Thyroid gland (tissue), 4 donors: ENCODE measurements at regions not wholly inside any gene's neighbourhood (a gene's known extent, or its start where the extent isn't known, plus 50 kb on each side); places are given as distances from the start of the nearest gene placed in this dataset.

Experiments
- DNase-seq, 2 donors: peaks; one replicate each; pipeline ENCODE4 v3.0.0-alpha.2; 2019
- H3K27ac ChIP-seq, 3 donors: fragments of 200-600 bp; sonication (generic); 1 replicate in 2 of 3; 2 replicates in 1 of 3; pipeline ENCODE4 v1.5.1; 2016 to 2019; ENCODE audit warnings: mild to moderate bottlenecking in 1 of 3, moderate library complexity in 1 of 3
- H3K27me3 ChIP-seq: fragments of 200-600 bp; sonication (generic); one replicate; pipeline ENCODE4 v1.5.1; 2019
- H3K36me3 ChIP-seq, 2 donors: fragments of 200-600 bp; sonication (generic); one replicate each; pipeline ENCODE4 v1.5.1; 2016 to 2019
- H3K4me1 ChIP-seq, 2 donors: fragments of 200-600 bp; sonication (generic); one replicate each; pipeline ENCODE4 v1.5.1; 2017 to 2019
- H3K4me3 ChIP-seq, 3 donors: fragments of 200-600 bp; sonication (generic); replicated peaks in 1 of 3; 1 replicate in 2 of 3; 2 replicates in 1 of 3; pipeline ENCODE4 v1.5.1; 2016; ENCODE audit warnings: mild to moderate bottlenecking in 1 of 3
- H3K9me3 ChIP-seq: fragments of 200-600 bp; sonication (generic); one replicate; pipeline ENCODE4 v1.5.1; 2017
- POLR2A ChIP-seq, 2 donors: fragments of 450-650 bp; IDR thresholded peaks; one replicate each; pipeline ENCODE4 v1.6.1; 2017; ENCODE audit warnings: antibody characterized with exemption in 2 of 2, mild to moderate bottlenecking in 2 of 2, moderate library complexity in 1 of 2
- WGBS, 2 donors: methylation state at CpG; one replicate each; pipeline ENCODE4 v1.1.5; 2017; 5-methylcytosine and 5-hydroxymethylcytosine counted together
- intact Hi-C: fragments of 100-400 bp; cut with DNase I; formaldehyde crosslinking; loops from one replicate; pipeline ENCODE4 v1.15.1; 2023
- TF ChIP-seq, protein P1 (sequence below), 6 experiments: fragments of 200-600 bp in 3 of 6; fragments of 450-650 bp in 3 of 6; sonication (generic) in 3 of 6; IDR thresholded peaks; one replicate each; pipeline ENCODE4 v1.5.1; 2016 to 2019; ENCODE audit warnings: antibody characterized with exemption in 6 of 6, mild to moderate bottlenecking in 2 of 6, inconsistent platforms in 1 of 6, moderate library complexity in 1 of 6

- 80 to 89% methylated on average over 3 of the region's 3 CpGs for WGBS, 2 donors
- Histone ChIP-seq H3K9me3 (no peaks in the 10 kb centered on the region), H3K36me3 (no peaks in the 10 kb centered on the region), H3K4me1 (no peaks in the 10 kb centered on the region), H3K27me3 (no peaks in the 10 kb centered on the region), H3K4me3 (no peak overlapping the region), H3K27ac (no peak overlapping the region)
- intact Hi-C loops, result no loop called here
- no peak for DNase-seq
- TF ChIP-seq, protein P1, sequence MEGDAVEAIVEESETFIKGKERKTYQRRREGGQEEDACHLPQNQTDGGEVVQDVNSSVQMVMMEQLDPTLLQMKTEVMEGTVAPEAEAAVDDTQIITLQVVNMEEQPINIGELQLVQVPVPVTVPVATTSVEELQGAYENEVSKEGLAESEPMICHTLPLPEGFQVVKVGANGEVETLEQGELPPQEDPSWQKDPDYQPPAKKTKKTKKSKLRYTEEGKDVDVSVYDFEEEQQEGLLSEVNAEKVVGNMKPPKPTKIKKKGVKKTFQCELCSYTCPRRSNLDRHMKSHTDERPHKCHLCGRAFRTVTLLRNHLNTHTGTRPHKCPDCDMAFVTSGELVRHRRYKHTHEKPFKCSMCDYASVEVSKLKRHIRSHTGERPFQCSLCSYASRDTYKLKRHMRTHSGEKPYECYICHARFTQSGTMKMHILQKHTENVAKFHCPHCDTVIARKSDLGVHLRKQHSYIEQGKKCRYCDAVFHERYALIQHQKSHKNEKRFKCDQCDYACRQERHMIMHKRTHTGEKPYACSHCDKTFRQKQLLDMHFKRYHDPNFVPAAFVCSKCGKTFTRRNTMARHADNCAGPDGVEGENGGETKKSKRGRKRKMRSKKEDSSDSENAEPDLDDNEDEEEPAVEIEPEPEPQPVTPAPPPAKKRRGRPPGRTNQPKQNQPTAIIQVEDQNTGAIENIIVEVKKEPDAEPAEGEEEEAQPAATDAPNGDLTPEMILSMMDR (IDR thresholded peaks at IDR 0.05), result no peak
These were observed 156.9 kb downstream of the SLIT2 start for GRCh38 chr4:20408611-20409010.

DNA sequence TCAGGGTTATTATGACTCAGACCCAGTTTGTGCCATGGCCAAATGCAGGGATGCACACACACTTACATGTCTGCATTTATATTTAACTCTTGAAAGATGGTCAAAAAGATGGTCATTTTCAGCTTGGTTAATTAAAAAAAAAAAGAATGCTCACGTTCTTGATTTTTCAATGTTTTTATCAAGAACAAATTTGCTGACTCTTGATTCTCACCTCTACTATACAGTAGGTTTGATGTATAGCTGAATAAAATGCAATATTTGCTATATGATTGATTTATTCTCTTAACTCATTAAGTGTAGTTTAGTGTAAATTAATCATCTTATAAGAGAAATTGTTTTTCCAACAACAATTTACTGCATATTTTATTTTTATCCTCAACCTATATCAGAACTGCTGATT lies 160.4 kb downstream of the SLIT2 start:
- intact Hi-C loops, result no loop called here
- Histone ChIP-seq H3K4me1 (no peaks in the 10 kb centered on the region), H3K27ac (no peak overlapping the region), H3K36me3 (no peaks in the 10 kb centered on the region), H3K4me3 (no peak overlapping the region), H3K27me3 (no peaks in the 10 kb centered on the region), H3K9me3 (no peaks in the 10 kb centered on the region)
- DNase-seq, result no peak
- no peak for TF ChIP-seq POLR2A (IDR thresholded peaks at IDR 0.05)
- TF ChIP-seq, protein P1 (IDR thresholded peaks at IDR 0.05), result no peak
- WGBS, 2 donors, result 82 to 87% methylated on average over 1 of the region's 1 CpG

DNA sequence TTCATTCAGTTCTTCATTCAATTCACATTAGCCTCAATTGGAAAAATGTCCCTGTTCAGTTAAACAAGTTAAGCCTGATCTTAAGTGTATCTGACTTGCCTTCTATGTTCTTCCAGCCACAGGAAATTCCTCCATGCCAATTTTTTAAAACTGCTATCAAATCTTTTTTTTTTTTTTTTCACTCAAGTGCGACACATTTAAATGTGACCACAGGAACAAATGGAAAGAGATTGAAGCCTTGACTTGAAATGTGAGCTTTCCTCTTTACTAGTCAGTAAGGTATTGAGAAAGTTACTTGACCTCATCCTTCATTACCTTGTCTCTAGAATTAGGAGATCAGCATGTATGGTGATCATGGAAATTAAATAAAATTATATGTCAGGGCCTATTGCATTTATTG lies 165.1 kb downstream of the SLIT2 start:
- H3K36me3 ChIP-seq, result no peaks in the 10 kb centered on the region
- no peak for DNase-seq
- no peaks in the 10 kb centered on the region for H3K9me3 ChIP-seq
- H3K4me3 ChIP-seq, result no peak overlapping the region
- H3K27me3 ChIP-seq, result no peaks in the 10 kb centered on the region
- H3K4me1 ChIP-seq, result no peaks in the 10 kb centered on the region
- no peak overlapping the region for H3K27ac ChIP-seq
- intact Hi-C loops, result no loop called here
- 93 to 94% methylated on average over 1 of the region's 1 CpG for WGBS, 2 donors
- TF ChIP-seq, protein P1 (IDR thresholded peaks at IDR 0.05), result no peak
- no peak for TF ChIP-seq POLR2A (IDR thresholded peaks at IDR 0.05)

GRCh38 chr4:20418861-20419451 lies 167.3 kb downstream of the SLIT2 start:
- intact Hi-C loops, result no loop called here
- no peaks in the 10 kb centered on the region for H3K27me3 ChIP-seq
- TF ChIP-seq, protein P1 (IDR thresholded peaks at IDR 0.05), result peak; percentile 13 to 58 (median 39)
- TF ChIP-seq POLR2A (IDR thresholded peaks at IDR 0.05), result no peak
- peak overlapping the region in 1 of 3 donors; percentile 24 for H3K4me3 ChIP-seq
- no peak for DNase-seq
- H3K9me3 ChIP-seq, result no peaks in the 10 kb centered on the region
- H3K4me1 ChIP-seq, result no peaks in the 10 kb centered on the region
- no peaks in the 10 kb centered on the region for H3K36me3 ChIP-seq
- WGBS, 2 donors, result 28 to 32% methylated on average over 4 of the region's 4 CpGs
- H3K27ac ChIP-seq, result no peak overlapping the region

DNA sequence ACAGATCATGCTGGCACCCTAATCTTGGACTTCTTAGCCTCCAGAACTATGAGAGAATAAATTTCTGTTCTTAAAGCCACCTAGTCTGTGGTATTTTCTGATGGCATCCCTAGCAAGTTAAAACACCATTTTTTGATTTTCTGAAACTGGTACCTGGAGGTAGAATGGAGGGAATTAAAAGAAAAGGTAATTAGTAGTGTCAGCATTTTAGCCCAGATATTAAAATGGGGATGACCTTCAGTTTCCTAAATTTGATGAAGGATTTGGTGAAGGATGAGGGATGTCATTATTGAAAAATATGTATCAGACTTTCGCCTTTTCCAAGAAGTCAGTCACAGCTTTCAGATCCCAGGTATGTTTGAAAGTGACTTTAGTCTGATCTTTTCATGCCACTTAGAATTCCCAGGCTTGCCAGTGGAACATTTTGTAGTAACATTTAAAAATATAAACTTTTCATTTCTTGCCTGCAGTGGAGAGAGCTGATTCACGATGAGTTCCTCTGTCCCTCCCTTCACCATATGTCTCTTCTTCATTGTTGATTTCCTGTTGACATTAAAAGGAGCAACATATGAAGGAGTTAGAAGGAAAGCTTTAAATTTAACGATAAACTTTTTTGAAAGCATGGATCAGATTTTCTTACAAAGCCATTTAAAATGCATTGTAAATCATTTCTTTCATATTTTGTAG lies 169.4 kb downstream of the SLIT2 start:
- DNase-seq, result no peak
- Histone ChIP-seq H3K4me3 (no peak overlapping the region), H3K36me3 (no peaks in the 10 kb centered on the region), H3K9me3 (no peaks in the 10 kb centered on the region), H3K27ac (no peak overlapping the region), H3K4me1 (no peaks in the 10 kb centered on the region), H3K27me3 (no peaks in the 10 kb centered on the region)
- 73 to 76% methylated on average over 3 of the region's 3 CpGs for WGBS, 2 donors
- intact Hi-C loops, result loop anchor here (10.0 kb wide), 2 partner anchors 116 to 264 kb away; no protein-coding TSS in a partner anchor
- no peak for TF ChIP-seq POLR2A (IDR thresholded peaks at IDR 0.05)
- TF ChIP-seq, protein P1 (IDR thresholded peaks at IDR 0.05), result no peak
